ENCODE measurements at regions not wholly inside any gene's neighbourhood (a gene's known extent, or its start where the extent isn't known, plus 50 kb on each side); places are given as distances from the start of the nearest gene placed in this dataset.
"Not testable (repeated sequence)": the region's sequence is repeated elsewhere in the genome, so short reads cannot be mapped to it uniquely, and the experiment has no call there.

DNA sequence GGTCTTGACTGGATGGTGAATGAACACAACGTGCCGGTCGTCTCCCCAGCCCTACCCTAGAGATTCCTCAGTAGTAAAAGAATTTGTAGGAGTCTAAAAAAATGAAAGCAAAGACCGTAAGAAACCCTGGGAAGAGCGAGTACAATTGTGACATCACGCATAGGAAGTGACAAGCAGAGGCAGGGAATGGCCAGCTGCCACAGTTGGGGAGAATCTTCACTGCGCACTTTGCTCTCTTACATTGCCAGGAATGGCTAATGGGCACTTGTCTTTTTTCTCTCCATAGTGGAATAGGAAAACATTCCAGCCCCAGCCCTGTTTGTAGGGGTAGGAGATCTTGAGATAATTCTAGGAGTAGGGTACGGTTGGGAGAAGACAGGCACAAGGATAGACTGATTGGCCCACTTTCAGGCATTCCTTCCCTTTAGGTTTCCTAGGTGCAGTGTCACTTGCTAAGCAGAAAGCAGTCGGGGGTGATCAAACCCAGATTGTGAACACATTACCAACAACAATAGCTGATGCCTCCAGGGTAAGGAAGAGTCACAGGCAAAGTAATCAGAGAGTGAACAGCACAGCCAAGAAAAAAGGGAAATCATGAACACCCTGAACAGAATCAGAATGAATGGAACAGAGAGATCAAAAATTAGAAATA lies 302.7 kb downstream of the MAN2A1 start:
- DNase-seq = no peak

DNA sequence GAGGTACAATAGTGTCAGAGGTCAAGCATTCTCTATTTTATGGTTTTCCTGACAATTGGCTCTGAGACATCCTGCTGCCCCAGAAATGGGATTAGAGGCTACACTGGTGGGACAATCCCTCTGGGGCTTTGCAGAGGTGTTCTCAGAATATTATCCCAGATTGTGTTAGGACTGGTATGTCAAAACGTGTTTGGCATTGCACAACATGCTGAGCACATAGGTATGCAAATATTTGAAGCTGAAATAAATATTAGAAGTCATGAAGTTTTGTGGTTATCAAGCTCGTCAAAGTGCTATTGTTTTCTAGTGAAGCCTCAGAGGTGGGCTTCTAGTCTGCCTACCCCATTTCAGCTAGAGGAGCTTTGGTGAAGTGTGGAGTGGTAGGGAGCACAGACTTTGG lies 304.4 kb downstream of the MAN2A1 start:
- no peak for DNase-seq

GRCh38 chr5:109996246-109996645 lies 306.5 kb downstream of the MAN2A1 start:
- no peak for DNase-seq

GRCh38 chr5:109997161-109997560 lies 307.4 kb downstream of the MAN2A1 start:
- DNase-seq = no peak

GRCh38 chr5:109998208-109998607 lies 308.5 kb downstream of the MAN2A1 start:
- DNase-seq = no peak

DNA sequence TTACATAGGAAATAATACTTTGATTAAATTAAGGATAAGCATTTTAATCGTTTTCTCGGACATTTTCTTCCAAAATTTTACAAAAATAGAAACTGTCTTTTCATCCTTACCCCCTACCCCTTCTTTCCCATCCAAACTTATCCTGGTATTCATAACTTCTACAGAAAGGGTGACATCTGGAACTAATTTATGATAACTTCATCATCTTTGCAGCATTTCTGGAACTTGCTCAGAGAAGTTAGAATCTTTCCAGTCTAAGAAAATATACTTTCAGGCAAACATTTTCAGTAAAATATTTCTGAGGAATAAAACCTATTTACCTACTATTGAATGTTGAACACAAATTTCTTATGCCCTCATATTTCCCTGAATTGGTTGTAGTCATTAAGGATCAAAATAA lies 309.0 kb downstream of the MAN2A1 start:
- DNase-seq = no peak

GRCh38 chr5:110001648-110002047 lies 311.9 kb downstream of the MAN2A1 start:
- DNase-seq = no peak

DNA sequence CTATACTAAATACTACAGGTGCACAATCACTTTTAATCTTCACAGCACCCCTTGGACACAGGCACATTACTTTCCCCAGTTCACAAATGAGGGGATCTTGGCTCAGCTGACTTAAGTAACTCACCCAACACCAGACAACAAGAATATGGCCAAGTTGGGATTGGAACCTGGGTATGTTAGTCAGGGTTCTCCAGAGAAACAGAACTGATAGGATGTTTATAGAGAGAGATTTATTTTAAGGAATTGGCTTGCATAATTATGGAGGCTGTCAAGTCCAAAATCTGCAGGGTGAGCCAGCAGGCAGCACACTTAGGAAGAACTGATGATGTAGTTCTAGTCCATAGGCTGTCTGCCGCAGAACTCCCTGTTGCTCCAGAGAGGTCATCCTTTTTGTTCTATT lies 312.9 kb downstream of the MAN2A1 start:
- no peak for DNase-seq

DNA sequence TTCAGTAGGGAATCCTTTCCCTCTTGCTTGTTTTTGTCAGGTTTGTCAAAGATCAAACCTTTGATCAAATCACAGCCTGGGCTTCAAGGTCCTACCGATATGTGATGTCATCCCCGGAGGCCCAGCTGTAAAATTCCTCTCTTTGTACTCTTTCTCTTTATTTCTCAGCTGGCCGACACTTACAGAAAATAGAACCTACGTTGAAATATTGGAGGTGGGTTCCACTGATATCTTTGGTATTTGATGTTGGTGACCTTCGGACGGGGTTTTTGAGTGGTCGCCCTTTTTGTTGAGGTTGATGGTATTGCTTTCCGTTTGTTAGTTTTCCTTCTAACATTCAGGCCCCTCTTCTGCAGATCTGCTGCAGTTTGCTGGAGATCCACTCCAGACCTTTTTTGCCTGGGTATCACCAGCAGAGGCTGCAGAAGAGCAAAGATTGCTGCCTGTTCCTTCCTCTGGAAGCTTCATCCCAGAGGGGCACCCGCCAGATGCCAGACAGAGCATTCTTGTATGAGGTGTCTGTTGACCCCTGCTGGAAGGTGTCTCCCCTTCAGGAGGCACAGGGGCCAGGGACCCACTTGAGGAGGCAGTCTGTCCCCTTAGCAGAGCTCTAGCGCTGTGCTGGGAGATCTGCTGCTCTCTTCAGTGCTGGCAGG lies 316.3 kb downstream of the MAN2A1 start:
- not testable (repeated sequence) for DNase-seq

DNA sequence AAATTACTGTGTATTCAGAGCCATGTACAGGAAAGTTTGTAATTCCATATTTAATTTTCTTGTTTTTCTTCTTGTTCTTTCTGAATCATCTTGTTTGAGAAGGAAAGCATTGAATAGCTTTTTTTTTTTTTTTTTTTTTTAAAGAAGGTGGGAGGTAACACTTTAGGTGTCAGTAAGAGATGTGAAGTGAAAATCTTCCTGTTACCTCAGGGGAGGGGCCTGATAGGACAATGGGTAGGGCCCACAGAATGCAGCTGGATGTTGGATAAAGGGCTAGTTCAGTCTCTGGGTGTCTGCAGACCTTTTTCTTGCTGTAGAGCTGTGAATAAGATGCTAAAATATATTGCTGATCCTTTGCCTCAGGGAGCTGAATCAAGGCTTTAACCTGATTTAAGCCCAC lies 317.4 kb downstream of the MAN2A1 start:
- no peak for DNase-seq

DNA sequence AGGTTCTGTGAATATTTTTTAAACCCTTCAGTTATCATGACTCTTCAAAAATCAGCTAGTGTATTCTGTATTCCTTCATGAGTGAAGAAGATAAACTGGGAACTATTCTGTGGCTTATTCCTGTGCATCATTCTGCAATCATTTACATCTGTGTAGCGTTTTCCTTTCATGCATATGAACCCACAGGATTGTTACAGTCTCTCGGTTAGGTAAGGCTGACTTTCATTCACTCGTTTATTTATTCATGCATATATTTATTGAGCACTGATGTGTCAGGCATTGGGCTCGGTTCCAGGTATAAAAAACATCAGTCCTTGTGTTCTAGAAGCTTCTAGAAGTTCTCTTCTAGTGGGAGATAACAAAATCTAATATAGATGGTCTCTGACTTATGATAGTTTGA lies 318.4 kb downstream of the MAN2A1 start:
- no peak for DNase-seq

DNA sequence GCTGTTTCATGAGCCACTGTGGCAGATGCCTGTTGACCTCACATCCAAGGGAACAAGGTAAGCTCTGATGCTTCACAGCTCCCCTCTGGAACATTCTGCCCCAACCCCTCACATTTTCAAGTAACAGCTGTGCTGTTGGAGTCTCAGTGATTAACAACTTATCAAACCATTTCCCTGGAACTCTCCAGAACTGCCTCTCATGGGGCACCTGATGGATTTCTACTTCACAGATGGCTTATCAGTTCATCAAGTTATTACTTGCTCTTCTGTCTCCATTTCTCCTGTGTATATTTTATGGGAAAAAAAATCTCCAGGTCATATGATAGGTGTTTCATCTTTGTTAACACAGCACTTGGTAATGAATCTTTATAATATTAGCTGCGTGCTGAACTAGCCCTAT lies 322.4 kb downstream of the MAN2A1 start:
- DNase-seq = no peak

GRCh38 chr5:110013017-110013416 lies 323.3 kb downstream of the MAN2A1 start:
- DNase-seq = no peak

DNA sequence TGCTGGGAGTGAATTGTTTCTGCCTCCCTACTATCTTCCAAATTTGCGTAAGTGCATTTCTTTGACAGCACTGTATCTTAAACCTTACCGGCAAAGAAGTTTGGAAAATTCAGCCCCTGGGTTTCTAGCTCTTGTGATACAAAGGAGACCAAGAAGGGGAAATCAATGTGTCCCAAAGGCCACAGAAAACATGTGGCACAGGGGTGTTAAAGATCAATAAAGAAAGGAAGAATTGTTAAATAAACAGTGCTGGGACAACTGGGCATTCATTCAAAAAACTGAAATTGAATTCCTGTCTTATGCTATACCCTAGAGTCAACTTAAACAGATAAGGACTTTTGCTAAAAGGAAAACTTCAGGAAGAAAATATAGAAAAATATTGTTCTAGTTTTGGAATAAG lies 328.1 kb downstream of the MAN2A1 start:
- DNase-seq = no peak

- no peak for DNase-seq
Observed at GRCh38 chr5:110018509-110018908, 328.8 kb downstream of the MAN2A1 start.

DNA sequence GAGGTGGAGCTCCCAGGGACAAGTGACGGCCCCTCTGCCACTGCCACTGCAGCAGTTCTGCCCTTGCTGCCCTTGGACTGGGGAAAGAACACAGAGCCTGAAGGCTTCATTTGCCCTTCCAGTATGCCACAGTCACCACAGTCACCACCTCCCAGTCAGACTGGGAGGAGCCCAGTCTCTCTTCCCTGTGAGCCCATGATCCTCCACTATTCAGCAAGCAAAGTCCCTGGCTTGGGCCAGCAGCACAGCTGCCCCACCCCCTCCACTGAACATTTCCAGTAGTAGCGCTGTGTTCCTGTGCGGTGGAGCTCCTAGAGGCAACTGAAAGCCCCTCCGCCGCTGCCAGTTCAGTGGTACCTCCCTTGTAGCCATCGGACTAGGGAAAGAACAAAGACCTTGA lies 329.4 kb downstream of the MAN2A1 start:
- no peak for DNase-seq

- DNase-seq = no peak
Observed at GRCh38 chr5:110019780-110020179, 330.1 kb downstream of the MAN2A1 start.

GRCh38 chr5:110021251-110021650 lies 331.5 kb downstream of the MAN2A1 start:
- no peak for DNase-seq

- no peak for DNase-seq
Observed at GRCh38 chr5:110025160-110025559, 335.4 kb downstream of the MAN2A1 start.

DNA sequence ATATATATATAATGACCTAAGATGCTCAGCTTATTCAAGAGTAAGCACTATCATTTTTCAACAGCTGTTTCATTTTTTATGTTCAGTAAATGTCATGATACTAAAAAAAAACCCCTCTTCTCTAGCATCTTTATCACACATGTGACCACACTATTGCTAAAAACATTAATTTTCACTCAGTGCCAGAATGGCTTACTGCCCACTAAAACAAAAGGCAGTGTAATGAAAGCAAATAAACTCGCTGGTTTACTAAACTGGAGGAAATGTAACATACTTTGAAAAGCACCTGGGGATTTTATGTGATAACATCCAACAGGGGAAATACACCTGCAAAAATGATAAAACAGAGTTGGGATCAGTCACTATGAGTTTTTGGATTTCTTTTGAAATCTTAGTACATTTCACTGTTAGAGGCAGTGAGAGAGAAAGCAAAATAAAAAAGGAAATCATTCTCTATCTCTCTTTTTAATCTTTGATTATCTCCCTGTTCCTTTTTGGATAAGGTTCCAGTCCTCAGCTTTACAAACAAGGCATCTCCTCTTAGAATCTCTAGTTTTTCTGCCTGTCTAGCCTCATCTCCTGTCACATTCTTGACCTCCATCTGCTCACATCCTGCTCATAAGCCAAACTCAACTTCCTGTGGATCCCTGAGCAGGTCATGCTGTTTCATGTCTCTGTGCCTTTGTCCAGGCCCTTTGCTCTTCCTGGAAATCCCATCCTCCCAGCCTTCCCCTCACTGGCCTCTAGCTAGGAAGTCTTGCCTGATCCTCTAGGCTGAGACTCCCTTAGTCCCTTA lies 338.0 kb downstream of the MAN2A1 start:
- no peak for DNase-seq

DNA sequence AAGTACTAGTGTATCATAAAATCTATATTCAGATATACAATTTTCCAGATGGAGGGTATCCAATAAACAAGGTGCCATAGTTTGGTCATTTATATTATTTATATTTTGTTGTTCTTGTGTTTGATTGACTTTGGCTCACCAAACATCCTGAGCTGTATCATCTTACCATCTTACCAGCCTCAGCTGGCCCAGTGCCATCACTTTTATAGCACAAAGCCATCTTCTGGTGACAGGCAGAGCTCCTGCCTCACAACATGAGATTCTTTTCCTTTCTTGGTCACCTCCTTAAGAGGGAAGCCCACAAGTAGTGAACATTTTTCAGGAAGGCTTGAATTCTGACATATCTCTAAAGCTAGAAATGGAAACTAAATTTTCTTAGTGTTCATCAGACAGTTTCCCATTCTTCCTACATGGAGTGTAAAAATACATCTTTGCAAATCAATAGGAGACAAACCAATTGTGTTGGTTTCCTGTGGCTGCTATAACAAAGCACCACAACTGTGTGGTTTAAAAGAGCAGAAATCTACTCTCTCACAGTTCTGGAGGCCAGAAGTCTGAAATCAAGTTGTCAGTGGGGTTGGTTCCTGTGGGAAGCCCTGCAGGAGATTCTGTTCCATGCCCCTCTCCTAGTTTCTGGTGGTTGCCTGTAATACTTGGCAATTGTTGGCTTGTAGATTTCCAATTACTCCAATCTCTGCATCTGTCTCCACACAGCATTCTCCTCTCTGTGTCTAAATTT lies 341.8 kb downstream of the MAN2A1 start:
- DNase-seq = peak; percentile 3

- no peak for DNase-seq
Observed at GRCh38 chr5:110032376-110032775, 342.6 kb downstream of the MAN2A1 start.

DNA sequence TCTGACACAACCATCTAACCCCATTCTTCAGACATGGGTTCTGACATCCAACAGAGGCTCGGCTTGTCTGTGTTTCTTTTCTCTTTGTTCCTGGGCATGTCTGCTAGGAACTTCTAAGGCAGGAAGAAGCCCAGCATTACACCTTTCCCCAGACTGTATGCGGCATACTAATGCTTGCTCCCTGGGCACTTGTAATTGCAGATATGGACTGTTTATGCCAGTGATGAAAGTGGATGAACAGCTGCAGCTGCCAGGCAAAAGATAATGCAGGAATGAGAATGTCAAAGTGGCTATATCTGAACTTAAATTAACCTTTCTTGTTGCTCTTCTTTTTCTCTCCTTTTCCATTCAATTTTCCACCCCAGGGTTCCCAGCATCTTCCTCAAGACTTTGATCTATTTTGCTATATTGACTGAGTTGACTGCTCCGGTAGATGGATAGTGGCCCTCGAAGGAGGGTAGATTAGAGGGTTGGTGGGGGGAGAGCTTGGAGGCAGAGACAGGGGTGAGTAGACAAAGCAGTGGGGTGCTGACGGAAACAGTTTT lies 344.4 kb downstream of the MAN2A1 start:
- DNase-seq = no peak

All from NCI-H510A (cell line).